T-cell (primary cell): ENCODE measurements at regions not wholly inside any gene's neighbourhood (a gene's known extent, or its start where the extent isn't known, plus 50 kb on each side); places are given as distances from the start of the nearest gene placed in this dataset.

Source experiments
- ATAC-seq, 4 experiments: fragments of 200-7000 bp in 3 of 4; fragments of 150-1000 bp in 1 of 4; cut with Tn5 transposase; replicated peaks in 1 of 4; 1 replicate in 3 of 4; 2 replicates in 1 of 4; pipeline ENCODE4 v1.10.0; 2021; ENCODE audit warnings: moderate library complexity in 3 of 4, mild to moderate bottlenecking in 2 of 4, moderate number of reproducible peaks in 1 of 4
- CTCF ChIA-PET, 2 donors: fragments of 300-600 bp; sonication (Branson Sonifier 250); formaldehyde crosslinking; loops; one replicate each; lab custom pipeline; 2022; ENCODE audit warnings: antibody characterized with exemption in 2 of 2; lab: Charles Lee
- POLR2A ChIA-PET, 2 donors: fragments of 300-600 bp; sonication (Branson Sonifier 250); formaldehyde crosslinking; loops; one replicate each; lab custom pipeline; 2022; ENCODE audit warnings: antibody characterized with exemption in 2 of 2; lab: Charles Lee
- DNase-seq, 35 experiments: peaks; one replicate each; pipeline versions ENCODE4 v3.0.0 to v3.0.0-alpha.2; 2013 to 2023
- H3K27ac ChIP-seq: one replicate; pipeline ENCODE4 v1.5.1; 2013; ENCODE audit warnings: low read length
- H3K27me3 ChIP-seq, 2 experiments: replicated peaks in 1 of 2; 1 replicate in 1 of 2; 2 replicates in 1 of 2; pipeline versions ENCODE4 v1.6.1 to v1.7.0; 2013; ENCODE audit warnings: low read length in 1 of 2, mixed read lengths in 1 of 2; ENCODE audit not compliant: control insufficient read depth in 2 of 2, insufficient read depth in 2 of 2; ENCODE audit errors: extremely low read depth in 1 of 2
- H3K36me3 ChIP-seq, 2 donors: 1 replicate in 1 of 2; 2 replicates in 1 of 2; pipeline versions ENCODE4 v1.6.1 to v1.7.0; 2013; ENCODE audit warnings: low read length in 1 of 2; ENCODE audit not compliant: control insufficient read depth in 2 of 2, insufficient read depth in 1 of 2; ENCODE audit errors: extremely low read depth in 1 of 2
- H3K4me1 ChIP-seq, 2 experiments: 1 replicate in 1 of 2; 2 replicates in 1 of 2; pipeline versions ENCODE4 v1.6.1 to v1.7.0; 2013; ENCODE audit warnings: low read length in 2 of 2, mixed read lengths in 1 of 2; ENCODE audit not compliant: insufficient read depth in 2 of 2, control insufficient read depth in 1 of 2; ENCODE audit errors: extremely low read depth in 1 of 2
- H3K4me3 ChIP-seq, 2 donors: 1 replicate in 1 of 2; 2 replicates in 1 of 2; pipeline versions ENCODE4 v1.5.1 to v1.7.0; 2013; ENCODE audit warnings: mild to moderate bottlenecking in 2 of 2, low read length in 1 of 2, moderate library complexity in 1 of 2; ENCODE audit not compliant: control insufficient read depth in 1 of 2; ENCODE audit errors: extremely low read depth in 1 of 2
- H3K9me3 ChIP-seq: 2 replicates; pipeline ENCODE4 v1.7.0; 2013
- H3K27ac Mint-ChIP-seq, 2 donors: one replicate each; pipeline ENCODE4 v1.8.0; 2020 to 2021; ENCODE audit warnings: mild to moderate bottlenecking in 2 of 2, mixed read lengths in 2 of 2
- H3K27me3 Mint-ChIP-seq, 2 donors: one replicate each; pipeline ENCODE4 v1.8.0; 2021 to 2022; ENCODE audit warnings: mixed read lengths in 2 of 2
- H3K36me3 Mint-ChIP-seq: one replicate; pipeline ENCODE4 v1.8.0; 2021; ENCODE audit warnings: mixed read lengths
- H3K4me1 Mint-ChIP-seq, 3 donors: one replicate each; pipeline ENCODE4 v1.8.0; 2020 to 2022; ENCODE audit warnings: mixed read lengths in 3 of 3, mild to moderate bottlenecking in 1 of 3
- H3K4me3 Mint-ChIP-seq, 3 donors: one replicate each; pipeline ENCODE4 v1.8.0; 2020 to 2022; ENCODE audit warnings: mild to moderate bottlenecking in 3 of 3, mixed read lengths in 3 of 3, moderate library complexity in 3 of 3
- H3K9me3 Mint-ChIP-seq, 3 donors: one replicate each; pipeline ENCODE4 v1.8.0; 2020 to 2022; ENCODE audit warnings: mixed read lengths in 3 of 3
- WGBS: methylation state at CpG from one replicate; pipeline ENCODE4 v1.1.5; 2013; ENCODE audit warnings: missing lambda C conversion rate; ENCODE audit not compliant: insufficient coverage; 5-methylcytosine and 5-hydroxymethylcytosine counted together

DNA sequence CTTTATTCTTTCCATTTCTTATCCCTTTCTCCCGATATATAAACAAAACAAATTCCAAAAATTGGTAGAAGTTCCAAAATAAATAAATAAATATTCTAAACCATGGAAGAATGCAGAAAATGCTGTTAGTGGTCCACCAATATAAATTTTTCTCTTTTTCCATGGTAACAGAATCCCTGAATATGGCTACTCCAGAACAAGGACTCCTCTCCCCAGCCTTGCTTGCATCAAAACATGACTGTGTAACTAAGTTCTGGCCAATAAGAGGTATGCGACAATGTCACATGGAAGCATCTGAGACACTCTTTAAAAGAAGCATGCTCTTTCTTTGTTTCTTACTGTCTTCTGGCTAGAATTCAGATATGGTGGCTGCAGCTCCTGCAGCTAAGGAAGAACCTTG is 325.1 kb upstream of the TANK start:
- no peaks in the 10 kb centered on the region for H3K4me1 ChIP-seq
- H3K27ac ChIP-seq = no peak overlapping the region
- Mint-ChIP-seq H3K36me3 (no peaks in the 10 kb centered on the region), H3K9me3 (no peaks in the 10 kb centered on the region), H3K27me3 (peaks cover 3 to 4% of the 10 kb centered on the region in 2 donors), H3K27ac (no peak overlapping the region), H3K4me1 (no peaks in the 10 kb centered on the region), H3K4me3 (no peak overlapping the region)
- no peaks in the 10 kb centered on the region for H3K36me3 ChIP-seq
- H3K9me3 ChIP-seq = no peaks in the 10 kb centered on the region
- CTCF ChIA-PET = interaction anchor here in 1 of 2 donors (1.2 kb wide), 1 partner anchor 7 kb away, joined by 3 read pairs; no protein-coding TSS in a partner anchor
- POLR2A ChIA-PET = no interaction called here
- H3K4me3 ChIP-seq = no peak overlapping the region
- H3K27me3 ChIP-seq = no peaks in the 10 kb centered on the region
- ATAC-seq (no peak), DNase-seq (no peak)
- WGBS = 88% methylated on average over 1 of the region's 2 CpGs

DNA sequence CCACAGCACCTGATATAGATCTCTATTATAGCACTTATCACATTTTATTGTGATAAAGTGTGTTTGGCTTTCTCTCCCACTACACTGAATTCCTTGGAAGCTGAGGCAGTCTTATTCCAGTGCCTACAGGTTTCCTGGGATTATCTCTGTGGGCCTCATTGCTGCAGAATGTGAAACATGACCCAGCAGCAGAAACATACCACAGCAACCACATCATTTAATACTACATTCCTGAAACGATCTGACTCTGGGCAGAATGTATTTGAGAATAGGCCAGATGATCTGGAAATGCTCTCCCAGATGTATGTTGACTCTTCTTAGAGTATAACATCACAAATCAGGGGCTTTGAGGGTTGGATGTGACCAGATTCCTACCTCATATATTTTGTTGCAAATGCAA is 323.5 kb upstream of the TANK start:
- no CpG with 5 or more reads among the region's 1 CpG for WGBS
- no peaks in the 10 kb centered on the region for H3K4me1 Mint-ChIP-seq

DNA sequence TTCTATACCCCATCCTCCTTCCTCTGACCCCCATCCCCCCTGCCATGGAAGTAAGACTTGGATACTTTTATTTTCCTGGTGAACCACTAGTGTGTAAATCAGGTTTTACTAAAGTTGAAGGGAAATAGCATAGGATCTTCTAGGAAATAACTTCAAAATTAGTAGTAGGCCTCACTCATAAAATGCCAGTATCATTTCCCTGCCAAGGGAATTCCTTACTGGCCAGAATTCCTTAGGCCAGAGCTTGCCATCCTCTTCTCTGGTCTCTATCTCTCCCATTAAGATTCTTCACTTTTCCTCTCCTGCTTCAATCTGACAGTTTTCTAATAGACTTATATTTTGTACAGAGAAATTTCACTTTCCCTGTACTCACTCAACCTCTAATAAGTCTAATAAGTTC is 322.8 kb upstream of the TANK start:
- H3K4me3 ChIP-seq = no peak overlapping the region
- CTCF ChIA-PET = no interaction called here
- H3K27ac Mint-ChIP-seq = no peak overlapping the region
- no peaks in the 10 kb centered on the region for H3K36me3 ChIP-seq
- H3K9me3 ChIP-seq = no peaks in the 10 kb centered on the region
- no peak overlapping the region for H3K27ac ChIP-seq
- peaks cover 3 to 7% of the 10 kb centered on the region in 2 donors for H3K27me3 Mint-ChIP-seq
- H3K36me3 Mint-ChIP-seq = no peaks in the 10 kb centered on the region
- H3K4me1 Mint-ChIP-seq = no peaks in the 10 kb centered on the region
- no peak for ATAC-seq
- no peaks in the 10 kb centered on the region for H3K27me3 ChIP-seq
- no peak for DNase-seq
- POLR2A ChIA-PET = interaction anchor here in 1 of 2 donors (0.5 to 0.6 kb wide), 2 partner anchors 444 to 1131 kb away, joined by 4 to 5 read pairs; no protein-coding TSS in a partner anchor
- no peaks in the 10 kb centered on the region for H3K4me1 ChIP-seq
- no peak overlapping the region for H3K4me3 Mint-ChIP-seq
- H3K9me3 Mint-ChIP-seq = peaks cover 4 to 7% (median 6%) of the 10 kb centered on the region in 3 donors

More for the DNA sequence above, 323.5 kb upstream of the TANK start:
- ChIA-PET POLR2A (no interaction called here), CTCF (no interaction called here)
- DNase-seq (no peak), ATAC-seq (no peak)
- H3K27ac Mint-ChIP-seq = no peak overlapping the region
- Histone ChIP-seq H3K27me3 (no peaks in the 10 kb centered on the region), H3K4me3 (no peak overlapping the region), H3K4me1 (no peaks in the 10 kb centered on the region), H3K9me3 (no peaks in the 10 kb centered on the region), H3K36me3 (no peaks in the 10 kb centered on the region), H3K27ac (no peak overlapping the region)
- no peak overlapping the region for H3K4me3 Mint-ChIP-seq
- no peaks in the 10 kb centered on the region for H3K36me3 Mint-ChIP-seq
- H3K27me3 Mint-ChIP-seq = peaks cover 3 to 7% of the 10 kb centered on the region in 2 donors
- peaks cover 4 to 5% (median 5%) of the 10 kb centered on the region in 3 donors for H3K9me3 Mint-ChIP-seq

DNA sequence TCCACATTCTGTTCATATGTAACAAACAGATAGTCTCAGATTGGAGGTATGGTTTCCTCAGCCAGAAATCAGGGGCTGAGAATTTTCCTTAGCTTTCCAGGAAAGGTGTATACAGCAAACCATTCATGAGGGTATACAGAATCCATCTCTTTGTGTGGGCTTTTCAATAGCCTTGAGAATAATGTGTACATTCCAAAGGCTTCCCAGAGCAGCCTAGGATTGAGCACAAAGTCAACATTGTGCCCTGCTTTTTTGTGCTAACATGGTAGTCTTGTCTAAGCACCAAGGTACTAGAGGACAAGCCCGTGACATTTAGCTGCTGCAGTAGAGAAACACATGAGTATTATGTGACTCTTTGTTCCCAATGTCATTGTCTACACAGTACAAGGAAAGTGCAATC is 322.1 kb upstream of the TANK start:
- no peak overlapping the region for H3K27ac Mint-ChIP-seq
- ChIA-PET CTCF (no interaction called here), POLR2A (interaction anchor here in 1 of 2 donors (0.5 kb wide), 1 partner anchor 443 kb away, joined by 4 read pairs; no protein-coding TSS in a partner anchor)
- no peak overlapping the region for H3K27ac ChIP-seq
- no peaks in the 10 kb centered on the region for H3K4me1 Mint-ChIP-seq
- ATAC-seq = no peak
- DNase-seq = no peak
- H3K4me3 Mint-ChIP-seq = no peak overlapping the region
- no peaks in the 10 kb centered on the region for H3K9me3 ChIP-seq
- H3K4me3 ChIP-seq = no peak overlapping the region
- H3K27me3 Mint-ChIP-seq = peaks cover 3 to 7% of the 10 kb centered on the region in 2 donors
- no CpG with 5 or more reads among the region's 1 CpG for WGBS
- H3K9me3 Mint-ChIP-seq = peaks cover 4 to 9% (median 7%) of the 10 kb centered on the region in 3 donors
- H3K27me3 ChIP-seq = no peaks in the 10 kb centered on the region
- no peaks in the 10 kb centered on the region for H3K36me3 ChIP-seq
- no peaks in the 10 kb centered on the region for H3K36me3 Mint-ChIP-seq
- H3K4me1 ChIP-seq = no peaks in the 10 kb centered on the region

DNA sequence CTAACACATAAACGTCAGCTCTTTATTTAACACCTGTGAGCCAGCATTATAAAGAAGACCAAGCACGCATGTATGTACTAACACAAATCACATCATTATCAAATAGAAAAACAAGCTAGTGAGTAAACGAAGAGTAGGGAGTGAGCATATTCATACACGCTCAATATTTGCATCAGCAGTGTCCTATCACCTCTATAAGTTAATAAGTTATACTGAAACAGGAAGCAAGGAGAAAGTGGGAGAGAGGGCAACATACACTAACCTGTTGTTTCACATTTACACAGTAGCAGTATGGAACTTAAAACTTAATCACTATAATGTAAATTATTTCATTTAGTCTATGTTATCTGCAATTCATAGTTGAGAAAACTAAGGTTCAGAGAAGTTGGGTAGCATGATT is 321.5 kb upstream of the TANK start:
- H3K4me1 ChIP-seq = no peaks in the 10 kb centered on the region
- no peaks in the 10 kb centered on the region for H3K9me3 ChIP-seq
- H3K27me3 ChIP-seq = no peaks in the 10 kb centered on the region
- POLR2A ChIA-PET = interaction anchor here (0.5 to 0.6 kb wide), 3 partner anchors 24 to 1453 kb away, joined by 3 to 4 read pairs (median 4); no protein-coding TSS in a partner anchor
- CTCF ChIA-PET = interaction anchor here in 1 of 2 donors (0.8 kb wide), 1 partner anchor 182 kb away, joined by 3 read pairs; no protein-coding TSS in a partner anchor
- H3K4me1 Mint-ChIP-seq = no peaks in the 10 kb centered on the region
- peaks cover 3 to 7% of the 10 kb centered on the region in 2 donors for H3K27me3 Mint-ChIP-seq
- WGBS = no CpG with 5 or more reads among the region's 4 CpGs
- H3K9me3 Mint-ChIP-seq = peaks cover 9 to 14% (median 12%) of the 10 kb centered on the region in 3 donors
- no peak overlapping the region for H3K4me3 ChIP-seq
- no peak overlapping the region for H3K27ac Mint-ChIP-seq
- no peak overlapping the region for H3K27ac ChIP-seq
- no peak overlapping the region for H3K4me3 Mint-ChIP-seq
- ATAC-seq = no peak
- DNase-seq = no peak
- H3K36me3 ChIP-seq = no peaks in the 10 kb centered on the region
- H3K36me3 Mint-ChIP-seq = no peaks in the 10 kb centered on the region

DNA sequence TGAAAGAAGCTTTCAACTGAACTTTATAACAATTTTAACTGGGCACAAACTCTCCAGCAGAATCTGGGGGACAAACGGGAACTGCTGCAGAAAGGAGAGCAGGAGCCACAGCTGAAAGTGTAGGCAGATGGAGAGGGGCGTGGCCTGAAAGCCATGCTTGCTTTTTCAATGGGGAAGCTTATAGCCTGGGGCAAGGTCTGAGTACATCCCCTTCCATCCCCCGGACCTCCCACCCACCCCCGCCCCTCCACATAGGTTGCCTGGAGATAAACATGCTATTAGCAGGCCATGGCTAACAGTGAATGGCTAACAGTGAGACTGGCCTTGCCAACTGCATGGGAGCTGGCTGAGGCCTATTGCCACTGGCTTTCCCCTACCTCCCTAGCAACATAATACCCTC is 317.9 kb upstream of the TANK start:
- POLR2A ChIA-PET = no interaction called here
- CTCF ChIA-PET = interaction anchor here in 1 of 2 donors (0.6 kb wide), 1 partner anchor 8 kb away, joined by 3 read pairs; no protein-coding TSS in a partner anchor

More for the DNA sequence above, 317.9 kb upstream of the TANK start:
- Histone ChIP-seq H3K4me3 (no peak overlapping the region), H3K4me1 (no peaks in the 10 kb centered on the region), H3K36me3 (no peaks in the 10 kb centered on the region), H3K27ac (no peak overlapping the region), H3K27me3 (no peaks in the 10 kb centered on the region), H3K9me3 (no peaks in the 10 kb centered on the region)
- H3K36me3 Mint-ChIP-seq = no peaks in the 10 kb centered on the region
- H3K27ac Mint-ChIP-seq = no peak overlapping the region
- H3K4me3 Mint-ChIP-seq = no peak overlapping the region
- DNase-seq (no peak), ATAC-seq (no peak)
- peaks cover 13 to 21% (median 16%) of the 10 kb centered on the region in 3 donors for H3K9me3 Mint-ChIP-seq
- no peaks in the 10 kb centered on the region for H3K4me1 Mint-ChIP-seq
- peaks cover 0 to 7% of the 10 kb centered on the region in 2 donors for H3K27me3 Mint-ChIP-seq
- WGBS = no CpG with 5 or more reads among the region's 4 CpGs
